SK-N-SH (cell line): ENCODE measurements at regions not wholly inside any gene's neighbourhood (a gene's known extent, or its start where the extent isn't known, plus 50 kb on each side); places are given as distances from the start of the nearest gene placed in this dataset.

Experiments
- CTCF ChIP-seq: fragments of 200-600 bp; sonication (generic); IDR thresholded peaks from 2 replicates; pipeline ENCODE4 v1.6.1; 2017; ENCODE audit warnings: antibody characterized with exemption, mild to moderate bottlenecking, moderate library complexity
- EP300 ChIP-seq, 2 experiments: IDR thresholded peaks; 2 replicates each; pipeline versions ENCODE4 v1.4.0 to v1.6.1; 2012; ENCODE audit warnings: borderline replicate concordance in 1 of 2, low read depth in 1 of 2, low read length in 1 of 2
- PBX3 ChIP-seq: IDR thresholded peaks from 2 replicates; pipeline ENCODE4; 2012
- POLR2AphosphoS5 ChIP-seq: IDR thresholded peaks from 2 replicates; pipeline ENCODE4 v1.6.1; 2012; ENCODE audit warnings: low read depth, low read length
- RAD21 ChIP-seq: IDR thresholded peaks from 2 replicates; pipeline ENCODE4 v1.6.1; 2012; ENCODE audit warnings: mild to moderate bottlenecking, low read length
- RFX5 ChIP-seq: IDR thresholded peaks from 2 replicates; pipeline ENCODE4 v1.6.1; 2012; ENCODE audit warnings: mild to moderate bottlenecking, improper control_type of control experiment, low read length
- SMC3 ChIP-seq: IDR thresholded peaks from 2 replicates; pipeline ENCODE4 v1.6.1; 2012; ENCODE audit warnings: low read depth, low read length, improper control_type of control experiment
- TAF1 ChIP-seq: IDR thresholded peaks from 2 replicates; pipeline ENCODE4 v1.6.1; 2012; ENCODE audit warnings: low read depth, mild to moderate bottlenecking, low read length, moderate library complexity, borderline replicate concordance
- TCF12 ChIP-seq: IDR thresholded peaks from 2 replicates; pipeline ENCODE4 v1.4.0; 2012

GRCh38 chr7:156217803-156218202 lies 405.5 kb upstream of the SHH start:
- TF ChIP-seq POLR2AphosphoS5 = no peak
- TF ChIP-seq CTCF = no peak
- no peak for TF ChIP-seq TCF12
- no peak for TF ChIP-seq SMC3
- no peak for TF ChIP-seq RFX5
- no peak for TF ChIP-seq EP300 (IDR thresholded peaks at IDR 0.05; ENCODE audit: borderline replicate concordance in 1 of 2, low read depth in 1 of 2, low read length in 1 of 2)
- no peak for TF ChIP-seq RAD21
- TF ChIP-seq PBX3 = no peak
- TF ChIP-seq TAF1 = no peak
